GM19468 (cell line): ENCODE measurements at regions not wholly inside any gene's neighbourhood (a gene's known extent, or its start where the extent isn't known, plus 50 kb on each side); places are given as distances from the start of the nearest gene placed in this dataset.
"Not testable (repeated sequence)": the region's sequence is repeated elsewhere in the genome, so short reads cannot be mapped to it uniquely, and the experiment has no call there.

ENCODE experiments used
- ATAC-seq: cut with Tn5 transposase; IDR thresholded peaks from one replicate; pipeline ENCODE4 v1.9.1; 2021; ENCODE audit warnings: mild to moderate bottlenecking, moderate library complexity, moderate number of reproducible peaks; ENCODE audit not compliant: unreplicated experiment; ENCODE audit errors: extremely low read depth

- no peak for ATAC-seq
Measured at GRCh38 chr1:239128541-239128940, 257.8 kb upstream of the CHRM3 start.

- no peak for ATAC-seq
Measured at GRCh38 chr1:239126884-239127283, 259.5 kb upstream of the CHRM3 start.

- no peak for ATAC-seq
Measured at GRCh38 chr1:239125893-239126292, 260.5 kb upstream of the CHRM3 start.

GRCh38 chr1:239125027-239125426 is 261.3 kb upstream of the CHRM3 start:
- no peak for ATAC-seq

DNA sequence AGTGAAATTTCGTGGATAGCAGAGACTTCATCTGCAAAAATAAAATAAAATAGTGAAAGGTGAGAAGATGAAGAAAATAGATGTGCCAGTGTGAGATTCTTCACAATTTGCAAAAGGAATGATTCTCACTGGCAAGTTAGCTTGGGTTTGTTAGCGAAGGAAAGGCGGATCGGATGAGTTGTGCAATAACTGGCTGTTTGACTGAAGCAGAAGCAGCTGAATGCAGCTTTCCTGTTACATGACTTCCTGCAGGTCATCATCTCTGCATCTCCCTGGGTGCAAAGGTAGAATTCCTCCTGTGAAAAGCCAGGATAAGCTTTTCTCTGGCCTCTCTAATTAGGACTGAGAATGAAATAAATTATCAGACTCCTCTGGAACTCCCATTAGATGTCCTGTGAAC is 263.1 kb upstream of the CHRM3 start:
- ATAC-seq: no peak

GRCh38 chr1:239112101-239112935 is 274.1 kb upstream of the CHRM3 start:
- ATAC-seq: no peak

GRCh38 chr1:239107676-239108075 is 278.7 kb upstream of the CHRM3 start:
- ATAC-seq: no peak

GRCh38 chr1:239106689-239107088 is 279.7 kb upstream of the CHRM3 start:
- not testable (repeated sequence) for ATAC-seq

DNA sequence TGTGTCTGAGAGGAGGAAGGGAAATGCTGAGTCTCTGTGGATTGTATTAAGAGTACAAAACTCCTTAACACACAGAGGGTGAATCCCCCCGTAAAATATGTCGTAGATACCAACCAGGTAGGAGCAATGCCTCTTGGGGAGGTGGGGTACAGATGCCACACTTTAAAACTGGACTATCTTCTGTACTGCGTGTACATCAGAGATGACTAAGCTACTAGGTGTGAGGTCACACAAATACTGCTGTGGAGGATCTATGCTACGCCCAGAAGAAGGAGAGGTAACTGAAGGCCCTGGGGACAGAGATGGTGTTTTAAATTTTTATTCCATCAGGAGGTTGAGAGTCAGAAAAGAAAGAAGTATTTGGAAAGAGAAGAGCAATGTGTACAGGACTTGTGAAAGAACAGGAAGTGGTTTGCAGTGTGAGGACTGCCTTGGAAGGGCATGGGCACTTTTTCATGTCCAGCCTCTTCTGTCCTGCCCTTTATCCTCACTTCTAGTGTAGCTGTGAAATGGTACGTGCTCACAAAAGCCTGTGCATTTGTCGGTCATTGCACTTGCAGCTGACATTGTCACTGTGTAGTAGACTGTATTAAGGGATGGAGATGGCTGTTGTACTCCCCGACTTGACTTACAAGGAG is 287.8 kb upstream of the CHRM3 start:
- no peak for ATAC-seq

GRCh38 chr1:239091537-239091936 is 294.8 kb upstream of the CHRM3 start:
- ATAC-seq: no peak

DNA sequence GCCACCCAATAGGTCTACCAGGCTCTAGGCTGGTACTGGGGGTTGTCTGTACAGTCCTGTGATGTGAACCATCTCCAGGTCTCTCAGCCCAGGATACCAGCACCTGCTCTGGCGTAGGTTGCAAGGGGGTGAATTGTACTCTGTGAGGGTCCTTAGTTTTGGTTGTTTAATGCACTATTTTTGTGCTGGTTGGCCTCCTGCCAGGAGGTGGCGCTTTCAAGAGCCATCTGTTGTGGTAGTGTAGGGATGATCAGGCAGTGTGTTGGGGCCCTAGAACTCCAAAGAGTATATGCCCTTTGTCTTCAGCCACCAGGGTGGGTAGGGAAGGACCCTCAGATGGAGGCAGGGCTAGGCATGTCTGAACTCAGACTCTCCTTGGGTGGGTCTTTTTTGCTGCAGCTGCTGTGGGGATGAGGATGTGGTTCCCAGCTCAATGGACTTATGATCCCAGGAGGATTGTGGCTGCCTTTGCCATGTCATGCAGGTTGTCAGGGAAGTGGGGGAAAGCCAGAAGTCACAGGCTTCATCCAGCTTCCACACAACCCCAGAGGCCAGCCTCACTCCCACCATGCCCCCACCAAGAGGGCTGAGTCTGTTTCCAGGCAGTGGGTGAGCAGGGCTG is 301.8 kb upstream of the CHRM3 start:
- ATAC-seq: no peak

DNA sequence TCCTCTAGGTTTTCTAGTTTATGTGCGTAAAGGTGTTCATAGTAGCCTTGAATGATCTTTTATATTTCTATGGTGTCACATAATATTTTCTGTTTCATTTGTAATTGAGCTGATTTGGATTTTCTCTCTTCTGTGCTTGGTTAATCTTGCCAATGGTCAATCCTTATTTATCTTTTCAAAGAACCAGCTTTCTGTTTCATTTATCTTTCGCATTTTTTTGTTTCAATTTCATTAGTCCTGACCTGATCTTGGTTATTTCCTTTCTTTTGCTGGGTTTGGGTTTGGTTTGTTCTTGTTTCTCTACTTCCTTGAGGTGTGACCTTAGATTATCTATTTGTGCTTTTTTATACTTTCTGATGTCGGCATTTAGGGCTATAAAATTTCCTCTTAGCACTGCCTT is 304.4 kb upstream of the CHRM3 start:
- not testable (repeated sequence) for ATAC-seq

DNA sequence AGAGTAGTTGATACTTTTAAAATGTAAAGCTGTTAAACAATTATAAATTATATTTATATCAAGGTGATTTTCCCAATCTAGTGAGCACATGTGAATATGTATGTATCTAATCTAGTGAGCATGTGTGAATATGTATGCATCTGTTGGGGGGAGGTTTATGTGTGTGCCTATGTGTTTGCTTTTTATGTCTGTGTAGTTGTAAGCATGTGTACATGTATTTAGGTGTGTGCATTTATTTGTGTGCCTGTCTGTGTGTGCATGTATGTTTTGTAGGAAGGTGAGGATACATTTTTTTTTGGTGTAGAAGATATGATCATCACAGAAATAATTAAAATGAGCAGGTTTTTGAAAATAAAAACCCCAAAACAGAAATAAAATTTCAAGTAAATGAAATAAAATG is 318.9 kb upstream of the CHRM3 start:
- no peak for ATAC-seq

DNA sequence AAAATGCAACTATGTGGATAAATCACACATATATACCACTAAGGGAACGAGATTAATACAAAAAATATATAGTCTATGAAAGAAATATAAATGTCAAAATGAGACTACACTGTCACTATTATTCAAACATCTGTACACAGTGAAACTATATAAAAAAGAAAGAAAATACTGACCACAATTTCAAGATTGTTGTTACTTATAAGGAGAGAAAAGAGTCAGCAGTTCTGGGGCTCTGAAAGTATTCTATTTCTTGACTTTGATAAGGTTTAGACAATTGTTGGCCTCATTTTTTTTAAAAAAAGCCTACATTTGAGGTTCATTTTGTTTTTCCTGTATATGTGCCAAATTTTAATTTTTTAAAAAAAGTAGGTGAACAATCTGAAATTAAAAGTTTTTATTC is 319.3 kb upstream of the CHRM3 start:
- ATAC-seq: no peak

DNA sequence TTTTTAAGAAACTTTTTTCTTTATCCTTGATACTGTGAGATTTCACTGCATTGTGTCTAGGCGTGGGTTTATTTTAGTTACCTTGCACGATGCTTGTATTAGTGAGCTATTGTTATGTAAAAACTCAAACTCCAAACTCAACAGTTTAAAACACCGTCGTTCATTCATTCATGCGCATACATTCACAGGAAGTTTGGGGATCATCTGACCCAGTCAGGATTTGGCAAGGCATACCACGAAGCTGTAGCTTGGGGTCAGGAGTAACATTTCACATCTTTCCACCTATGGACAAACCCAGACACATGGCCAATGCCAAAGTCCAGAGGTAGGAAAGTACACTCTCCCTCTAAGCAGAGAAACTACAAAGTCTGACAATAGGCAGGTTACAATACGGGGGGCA is 324.6 kb upstream of the CHRM3 start:
- ATAC-seq: no peak

DNA sequence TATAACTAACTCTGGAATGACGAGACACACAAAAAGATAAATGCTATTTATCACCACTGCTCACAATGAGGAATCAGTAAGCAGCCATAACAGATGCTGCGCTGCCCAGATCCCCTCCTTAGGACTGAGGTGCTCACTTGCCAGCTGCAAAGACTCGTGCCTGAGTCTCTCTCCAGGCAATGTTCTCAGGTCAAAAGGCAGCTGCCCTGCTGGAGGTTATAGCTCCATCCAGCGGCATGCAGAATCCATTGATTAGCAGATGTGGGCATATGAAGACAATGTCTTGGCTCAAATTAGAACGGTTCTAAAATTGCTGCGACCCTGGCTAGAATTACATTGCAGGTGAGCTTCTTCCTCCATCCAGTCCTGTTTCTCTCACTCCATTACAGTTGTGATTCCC is 328.2 kb upstream of the CHRM3 start:
- ATAC-seq: no peak

DNA sequence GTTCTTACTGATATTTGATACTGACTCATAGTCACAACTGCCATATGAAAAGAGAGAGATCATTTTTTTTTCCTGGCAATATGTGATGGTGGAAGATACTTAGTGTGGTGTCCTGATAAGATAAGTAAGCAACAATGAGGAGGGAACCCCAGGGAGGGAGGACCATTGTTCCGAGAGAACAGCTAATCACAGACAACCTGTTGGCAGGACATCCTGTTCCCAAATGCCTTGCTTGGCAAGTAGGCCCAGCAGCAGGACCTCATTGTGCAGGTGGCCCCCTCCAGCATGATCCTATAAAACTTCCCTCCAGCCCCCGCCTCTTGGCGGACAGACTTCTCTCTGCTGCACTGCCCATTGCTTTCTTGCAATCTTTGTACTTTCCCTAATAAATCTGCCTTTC is 329.4 kb upstream of the CHRM3 start:
- ATAC-seq: no peak

- ATAC-seq: no peak
Measured at GRCh38 chr1:239053279-239053678, 333.1 kb upstream of the CHRM3 start.

DNA sequence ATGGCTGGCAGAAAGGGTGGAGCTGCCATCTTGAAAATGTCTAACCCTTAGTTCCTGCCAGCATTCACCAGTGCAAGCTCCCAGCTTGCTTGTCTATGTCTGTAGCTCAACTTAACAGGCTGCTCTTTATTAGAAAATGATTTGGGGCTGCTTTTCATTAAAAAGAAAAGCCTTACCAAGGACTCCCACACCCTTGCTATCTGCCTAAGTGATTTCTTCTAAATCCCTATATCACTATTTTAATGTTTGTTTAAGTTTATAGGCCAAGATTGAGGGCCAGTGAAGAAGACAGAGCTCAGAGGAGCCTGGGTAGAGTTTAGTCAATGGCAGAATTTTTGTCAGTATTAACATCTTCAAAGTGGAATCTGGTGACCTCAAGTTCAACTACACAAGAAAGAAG is 336.8 kb upstream of the CHRM3 start:
- no peak for ATAC-seq

DNA sequence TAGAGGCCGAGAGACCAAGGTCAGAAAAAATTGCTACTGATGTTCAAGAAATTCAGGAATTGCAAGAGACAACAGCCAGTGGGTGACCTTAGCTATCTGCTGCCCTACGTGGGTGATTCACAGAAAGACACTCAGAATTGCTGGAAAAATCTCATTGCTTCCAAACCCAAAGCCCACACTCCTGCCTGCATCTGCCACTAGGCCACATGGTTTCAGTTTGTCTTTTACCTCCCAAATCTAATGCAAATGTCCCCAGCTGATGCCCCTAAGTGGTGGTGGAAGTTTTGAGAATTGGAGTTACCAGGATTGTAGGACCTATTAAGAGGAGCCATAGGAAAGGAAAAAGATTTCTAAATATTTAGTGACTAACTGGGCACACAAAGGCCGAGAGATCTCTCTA is 341.5 kb upstream of the CHRM3 start:
- ATAC-seq: no peak

DNA sequence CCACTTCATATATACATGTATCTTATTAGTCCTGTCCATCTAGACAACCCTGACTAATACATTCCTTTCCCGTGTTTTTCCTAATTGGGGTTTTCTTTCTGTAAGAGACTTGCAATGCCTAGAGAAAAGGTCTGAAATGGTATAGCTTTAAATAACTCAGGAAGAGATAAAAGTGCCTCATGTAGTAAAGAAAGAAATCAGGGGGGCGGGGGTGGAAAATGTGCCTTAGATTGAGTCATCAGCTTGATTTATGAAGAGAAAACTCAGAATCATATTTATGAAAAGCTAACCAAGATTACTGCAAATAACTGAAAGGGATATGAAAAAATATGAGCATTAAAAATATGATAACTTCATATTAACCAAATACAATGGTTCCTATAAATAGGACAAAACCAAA is 345.8 kb upstream of the CHRM3 start:
- no peak for ATAC-seq
